GM12892 (cell line): ENCODE measurements at regions not wholly inside any gene's neighbourhood (a gene's known extent, or its start where the extent isn't known, plus 50 kb on each side); places are given as distances from the start of the nearest gene placed in this dataset.

Experiments
- DNase-seq: peaks from one replicate; pipeline ENCODE4 v3.0.0; 2011; ENCODE audit not compliant: insufficient read length
- FAIRE-seq: peaks from 2 replicates; lab custom pipeline; 2011; peaks lifted over from hg19 to GRCh38; lab: Jason Lieb, UNC
- POLR2A ChIP-seq: IDR thresholded peaks from 2 replicates; pipeline ENCODE4 v1.6.1; 2011; ENCODE audit warnings: low read depth, low read length, control low read depth
- POLR2AphosphoS5 ChIP-seq: IDR thresholded peaks from 2 replicates; pipeline ENCODE4 v1.6.1; 2011; ENCODE audit warnings: low read depth, low read length, control low read depth
- TAF1 ChIP-seq: IDR thresholded peaks from 2 replicates; pipeline ENCODE4 v1.6.1; 2011; ENCODE audit warnings: low read depth, mild to moderate bottlenecking, control low read depth, low read length, borderline replicate concordance

GRCh38 chr2:43057742-43058725 is 168.4 kb downstream of the ZFP36L2 start:
- DNase-seq (no peak), FAIRE-seq (no peak)
- no peak for TF ChIP-seq POLR2AphosphoS5
- TF ChIP-seq TAF1 = no peak
- no peak for TF ChIP-seq POLR2A

GRCh38 chr2:43057026-43057741 is 169.2 kb downstream of the ZFP36L2 start:
- TF ChIP-seq POLR2A (no peak), TAF1 (no peak), POLR2AphosphoS5 (no peak)
- no peak for FAIRE-seq
- DNase-seq = no peak

GRCh38 chr2:43055985-43056384 is 170.4 kb downstream of the ZFP36L2 start:
- DNase-seq (no peak), FAIRE-seq (no peak)
- TF ChIP-seq POLR2A (no peak), POLR2AphosphoS5 (no peak), TAF1 (no peak)

DNA sequence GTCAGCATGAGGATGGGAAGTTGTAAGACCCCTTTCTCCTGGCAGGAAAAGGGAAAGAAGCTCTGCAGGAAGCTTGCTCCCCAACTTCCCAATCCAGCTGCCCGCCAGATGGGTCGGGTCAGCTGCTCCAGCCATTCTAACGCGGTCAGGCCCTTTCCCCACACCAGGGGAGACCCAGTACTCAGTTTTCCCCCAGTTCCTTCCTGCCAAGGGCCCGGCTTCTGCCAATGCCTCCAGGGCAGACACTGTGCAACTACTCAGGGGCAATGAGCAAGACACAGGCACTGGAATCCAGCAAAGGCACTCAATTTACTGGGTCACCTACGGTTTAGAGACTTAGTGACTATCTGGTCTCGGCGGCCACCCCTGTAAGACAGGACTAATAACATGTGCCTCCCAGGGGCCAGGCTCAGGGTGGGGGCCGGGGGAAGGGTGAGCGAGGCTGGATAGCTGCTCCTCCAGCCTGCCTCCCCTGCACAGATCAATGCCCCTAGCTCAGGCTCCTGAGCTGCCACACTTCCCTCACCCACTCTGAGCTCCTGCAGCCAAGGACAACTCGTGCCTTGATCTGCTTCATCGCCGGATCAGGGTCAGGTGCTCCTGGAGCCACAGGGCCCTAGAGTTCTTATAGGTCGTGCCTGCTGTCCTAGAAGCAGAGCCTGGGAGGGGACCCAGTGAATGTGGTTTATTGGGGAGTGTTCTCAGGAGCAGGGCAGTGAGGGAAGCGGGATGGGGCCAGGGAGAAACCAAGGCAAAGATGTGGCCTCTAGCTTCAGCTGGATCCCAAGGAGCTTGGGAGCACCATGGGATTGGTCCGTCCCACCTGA is 171.1 kb downstream of the ZFP36L2 start:
- FAIRE-seq (no peak), DNase-seq (no peak)
- TF ChIP-seq TAF1 (no peak), POLR2A (no peak), POLR2AphosphoS5 (no peak)

DNA sequence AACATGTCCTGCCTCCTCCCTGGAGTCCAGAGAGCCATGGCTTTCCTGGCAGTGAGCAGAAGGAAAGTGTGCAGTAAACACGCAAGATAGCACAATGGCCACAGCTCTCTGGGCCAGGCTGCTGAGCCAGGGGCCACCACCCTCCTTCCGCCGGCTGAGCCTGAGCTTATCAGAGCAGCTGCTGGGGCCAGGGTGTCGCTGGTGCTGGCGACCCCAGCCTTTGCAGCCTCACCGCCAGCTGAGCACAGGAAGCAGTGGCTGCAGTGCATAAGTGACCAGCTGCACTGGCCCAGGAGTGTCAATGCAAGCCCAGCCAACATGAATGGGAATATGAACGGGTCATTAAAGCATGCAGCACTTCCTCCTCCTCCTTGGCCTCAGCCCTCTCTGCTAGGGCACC is 172.0 kb downstream of the ZFP36L2 start:
- TF ChIP-seq POLR2A (no peak), TAF1 (no peak), POLR2AphosphoS5 (no peak)
- DNase-seq (no peak), FAIRE-seq (no peak)

DNA sequence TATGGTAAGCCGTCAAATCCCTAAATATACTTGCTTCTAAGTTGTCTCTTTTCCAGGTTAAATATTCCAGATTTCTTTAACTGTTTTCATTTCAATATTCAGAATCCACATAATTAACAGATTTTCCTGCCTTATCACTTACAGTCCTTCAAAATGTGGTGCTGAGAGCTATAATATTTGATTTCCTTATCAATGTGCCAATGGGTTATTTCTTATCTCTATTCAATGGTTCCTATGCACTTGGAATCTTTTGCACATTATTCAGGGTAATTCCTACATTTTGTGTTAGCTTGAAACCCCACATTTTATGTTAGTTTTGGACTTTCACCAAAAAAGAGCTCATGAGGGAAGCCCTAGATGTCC is 173.5 kb downstream of the ZFP36L2 start:
- TF ChIP-seq POLR2AphosphoS5 (no peak), TAF1 (no peak), POLR2A (no peak)
- DNase-seq (no peak), FAIRE-seq (no peak)

DNA sequence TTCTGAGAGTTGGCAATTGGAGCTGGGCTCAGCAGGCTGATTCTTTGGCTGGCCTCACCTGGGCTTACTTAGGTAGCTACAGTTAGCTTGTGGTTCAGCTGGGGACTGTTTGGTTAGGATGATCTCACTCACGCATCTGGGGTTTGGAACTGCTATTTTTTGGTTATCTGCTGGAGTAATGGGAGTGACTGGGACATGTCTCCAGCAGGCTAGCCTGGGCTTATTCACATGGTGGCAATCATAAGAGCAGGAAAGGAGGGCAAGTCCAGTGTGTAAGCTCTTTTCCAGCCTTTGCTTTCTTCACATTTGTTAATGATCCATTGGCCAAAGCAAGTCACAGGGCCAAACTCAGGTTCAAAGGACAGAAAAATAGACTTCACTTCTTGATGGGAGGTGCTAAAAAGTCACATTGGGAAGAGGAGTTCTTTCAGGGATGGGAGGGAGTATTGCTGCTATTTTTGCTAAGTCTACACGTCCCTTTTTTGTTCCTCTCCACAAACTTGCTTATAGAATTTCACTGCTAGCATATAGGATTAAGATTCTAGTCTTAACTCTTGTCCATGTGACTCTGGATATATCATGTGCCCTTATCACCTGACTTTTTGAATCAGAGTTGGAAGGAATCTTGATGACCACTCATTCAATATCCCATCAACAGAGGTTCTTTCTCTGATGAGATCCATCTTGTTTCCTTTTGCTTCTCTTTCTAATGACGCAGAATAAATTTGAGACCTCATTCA is 174.0 kb downstream of the ZFP36L2 start:
- DNase-seq (no peak), FAIRE-seq (no peak)
- TF ChIP-seq POLR2AphosphoS5 (no peak), POLR2A (no peak), TAF1 (no peak)

DNA sequence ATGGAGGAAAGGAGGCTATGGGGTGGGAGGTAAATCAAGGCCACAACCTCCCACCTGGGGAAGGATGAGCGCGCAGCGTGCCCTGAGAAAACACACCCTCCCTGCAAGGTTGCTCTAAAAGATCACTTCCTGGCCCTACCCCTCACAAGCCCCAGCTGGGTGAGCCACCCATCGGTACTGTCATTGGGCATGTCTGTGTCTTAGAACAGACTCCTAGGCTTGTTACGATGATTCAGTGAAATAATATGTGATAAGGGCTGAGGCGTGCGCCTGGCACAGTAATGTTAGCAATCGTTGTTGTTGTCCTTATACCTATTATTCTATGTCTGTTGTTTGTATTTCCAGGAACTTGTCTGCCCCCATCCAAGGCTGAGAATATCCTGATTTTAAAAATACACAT is 175.1 kb downstream of the ZFP36L2 start:
- no peak for FAIRE-seq
- no peak for DNase-seq
- TF ChIP-seq TAF1 (no peak), POLR2A (no peak), POLR2AphosphoS5 (no peak)

DNA sequence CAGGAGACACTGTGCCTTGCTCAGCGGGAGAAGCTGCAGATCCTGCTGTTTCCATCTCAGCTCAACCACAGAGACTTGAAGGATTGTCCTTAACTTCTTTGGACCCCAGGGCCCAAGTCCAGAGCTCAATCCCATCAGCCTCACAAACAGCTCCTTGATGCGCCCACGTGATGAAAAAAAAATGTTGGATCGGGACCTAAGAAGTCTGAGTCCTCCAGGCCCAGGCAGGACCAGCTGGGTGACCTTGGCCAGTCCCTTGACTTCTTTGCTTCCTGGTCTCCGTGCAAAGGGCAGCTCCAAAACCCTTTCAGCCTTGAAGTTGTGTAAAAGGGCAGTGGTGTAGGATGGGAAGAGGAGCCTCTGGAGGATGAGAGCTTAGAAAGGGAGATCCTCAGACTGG is 175.5 kb downstream of the ZFP36L2 start:
- no peak for TF ChIP-seq POLR2AphosphoS5
- no peak for TF ChIP-seq TAF1
- TF ChIP-seq POLR2A = no peak
- DNase-seq (no peak), FAIRE-seq (no peak)
